ENCODE measurements at regions not wholly inside any gene's neighbourhood (a gene's known extent, or its start where the extent isn't known, plus 50 kb on each side); places are given as distances from the start of the nearest gene placed in this dataset.

DNA sequence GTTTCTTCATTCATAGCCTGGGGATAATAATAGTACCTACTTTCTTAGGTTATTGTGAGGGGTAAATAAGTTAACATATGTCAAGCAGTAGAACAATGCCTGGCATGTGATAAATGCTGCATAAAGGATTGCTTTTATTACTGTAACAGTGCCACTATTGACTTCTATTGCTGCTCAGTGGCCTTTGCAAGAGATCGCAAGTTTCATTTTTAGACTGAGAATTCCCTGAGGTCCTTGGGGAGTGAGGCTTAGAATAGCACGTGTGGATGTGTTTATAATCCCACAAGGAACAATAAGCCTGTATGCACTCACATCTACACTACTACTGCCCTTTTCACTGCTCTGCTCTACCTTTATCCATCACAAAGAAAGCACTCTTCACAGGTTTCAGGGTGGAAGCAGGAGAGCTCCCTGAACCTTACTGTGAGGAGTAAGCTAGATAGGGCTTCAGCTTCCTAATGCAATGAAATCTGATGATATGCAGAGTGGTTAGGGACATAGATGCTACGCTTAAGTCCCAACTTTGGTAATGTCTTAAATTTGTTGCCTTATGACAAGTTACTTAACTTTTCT is 302.6 kb downstream of the SNAPC1 start:
- Histone ChIP-seq H3K4me1 (no peaks in the 10 kb centered on the region), H3K27ac (no peak overlapping the region), H3K36me3 (no peaks in the 10 kb centered on the region), H3K4me3 (no peak overlapping the region), H3K9me3 (no peaks in the 10 kb centered on the region), H3K27me3 (no peaks in the 10 kb centered on the region)
- DNase-seq (ENCODE audit: low spot score in 2 of 2) = no peak
- WGBS, 2 donors = 33 to 37% methylated on average over 3 of the region's 3 CpGs
- no peak for TF ChIP-seq POLR2A (IDR thresholded peaks at IDR 0.05)
- TF ChIP-seq, protein P1, sequence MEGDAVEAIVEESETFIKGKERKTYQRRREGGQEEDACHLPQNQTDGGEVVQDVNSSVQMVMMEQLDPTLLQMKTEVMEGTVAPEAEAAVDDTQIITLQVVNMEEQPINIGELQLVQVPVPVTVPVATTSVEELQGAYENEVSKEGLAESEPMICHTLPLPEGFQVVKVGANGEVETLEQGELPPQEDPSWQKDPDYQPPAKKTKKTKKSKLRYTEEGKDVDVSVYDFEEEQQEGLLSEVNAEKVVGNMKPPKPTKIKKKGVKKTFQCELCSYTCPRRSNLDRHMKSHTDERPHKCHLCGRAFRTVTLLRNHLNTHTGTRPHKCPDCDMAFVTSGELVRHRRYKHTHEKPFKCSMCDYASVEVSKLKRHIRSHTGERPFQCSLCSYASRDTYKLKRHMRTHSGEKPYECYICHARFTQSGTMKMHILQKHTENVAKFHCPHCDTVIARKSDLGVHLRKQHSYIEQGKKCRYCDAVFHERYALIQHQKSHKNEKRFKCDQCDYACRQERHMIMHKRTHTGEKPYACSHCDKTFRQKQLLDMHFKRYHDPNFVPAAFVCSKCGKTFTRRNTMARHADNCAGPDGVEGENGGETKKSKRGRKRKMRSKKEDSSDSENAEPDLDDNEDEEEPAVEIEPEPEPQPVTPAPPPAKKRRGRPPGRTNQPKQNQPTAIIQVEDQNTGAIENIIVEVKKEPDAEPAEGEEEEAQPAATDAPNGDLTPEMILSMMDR (IDR thresholded peaks at IDR 0.05) = no peak
- TF ChIP-seq EP300 (IDR thresholded peaks at IDR 0.05) = no peak

DNA sequence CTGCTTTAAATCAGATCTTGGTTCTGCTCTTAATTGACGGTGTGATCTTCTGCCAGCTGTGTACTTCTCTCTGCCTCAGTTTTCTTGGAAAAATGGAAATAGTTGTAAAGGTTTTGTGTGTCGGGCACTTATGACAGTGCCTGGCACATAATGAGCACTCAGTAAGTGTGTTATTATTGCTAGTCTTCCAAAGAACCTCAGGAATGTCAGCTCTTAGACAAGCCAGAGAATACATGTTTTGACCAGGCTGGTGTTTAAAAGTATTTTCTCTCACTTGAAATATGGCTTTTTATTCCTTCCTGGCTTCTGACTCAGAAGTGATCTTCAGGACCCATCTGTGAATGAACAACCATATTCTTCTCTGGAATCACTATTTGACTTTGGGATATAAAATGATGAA is 304.1 kb downstream of the SNAPC1 start:
- H3K4me3 ChIP-seq = no peak overlapping the region
- DNase-seq (ENCODE audit: low spot score in 2 of 2) = no peak
- no peaks in the 10 kb centered on the region for H3K4me1 ChIP-seq
- no peaks in the 10 kb centered on the region for H3K27me3 ChIP-seq
- no peaks in the 10 kb centered on the region for H3K9me3 ChIP-seq
- TF ChIP-seq EP300 (IDR thresholded peaks at IDR 0.05) (no peak), POLR2A (IDR thresholded peaks at IDR 0.05) (no peak)
- TF ChIP-seq, protein P1 (IDR thresholded peaks at IDR 0.05) = no peak
- H3K36me3 ChIP-seq = no peaks in the 10 kb centered on the region
- 54 to 58% methylated on average over 2 of the region's 2 CpGs for WGBS, 2 donors
- no peak overlapping the region for H3K27ac ChIP-seq

DNA sequence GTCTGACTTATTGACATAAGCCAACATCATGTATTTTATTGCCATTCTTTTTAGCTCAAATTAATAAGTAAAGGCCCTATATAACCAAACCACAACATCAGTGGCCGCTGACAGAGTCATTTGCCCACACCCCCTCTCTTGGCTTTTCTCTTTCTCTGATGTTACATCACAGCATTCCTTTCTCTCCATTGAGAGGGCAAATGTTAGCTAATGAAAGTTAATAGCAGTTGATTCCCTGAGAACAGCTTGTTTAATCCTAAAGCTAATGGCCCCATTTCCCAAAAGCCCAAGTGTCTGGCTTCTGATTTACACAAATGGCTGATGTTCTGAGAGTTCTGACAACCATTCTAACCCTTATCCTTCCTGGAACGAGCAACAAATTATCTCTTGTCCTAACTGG is 308.8 kb downstream of the SNAPC1 start:
- H3K4me3 ChIP-seq = no peak overlapping the region
- TF ChIP-seq, protein P1 (IDR thresholded peaks at IDR 0.05) = no peak
- TF ChIP-seq POLR2A (IDR thresholded peaks at IDR 0.05) (no peak), EP300 (IDR thresholded peaks at IDR 0.05) (no peak)
- H3K36me3 ChIP-seq = no peaks in the 10 kb centered on the region
- no peak overlapping the region for H3K27ac ChIP-seq
- H3K4me1 ChIP-seq = no peaks in the 10 kb centered on the region
- H3K9me3 ChIP-seq = no peaks in the 10 kb centered on the region
- H3K27me3 ChIP-seq = no peaks in the 10 kb centered on the region
- WGBS, 2 donors = 42 to 51% methylated on average over 2 of the region's 2 CpGs
- DNase-seq (ENCODE audit: low spot score in 2 of 2) = no peak

DNA sequence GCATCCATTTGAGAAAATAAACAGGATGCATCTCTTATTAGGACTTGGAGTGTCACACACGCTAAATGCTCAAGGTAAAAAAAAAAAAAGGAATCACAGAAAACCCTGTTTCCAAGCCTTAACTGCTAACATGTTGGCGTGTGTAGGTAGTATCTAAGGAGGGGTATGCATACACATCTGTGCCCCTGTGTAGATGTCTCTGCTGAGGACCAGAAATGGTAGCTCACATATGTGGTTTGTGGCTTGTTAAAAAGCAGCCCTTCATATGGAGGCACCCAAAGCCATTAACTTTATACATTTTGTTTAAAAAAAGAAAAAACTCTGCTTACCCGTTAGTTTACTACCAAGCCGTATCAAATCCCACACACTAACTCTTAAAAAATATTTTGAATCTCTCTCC is 314.1 kb downstream of the SNAPC1 start:
- no peaks in the 10 kb centered on the region for H3K4me1 ChIP-seq
- WGBS, 2 donors = 84 to 87% methylated on average over 4 of the region's 4 CpGs
- no peaks in the 10 kb centered on the region for H3K36me3 ChIP-seq
- H3K9me3 ChIP-seq = no peaks in the 10 kb centered on the region
- no peak overlapping the region for H3K4me3 ChIP-seq
- no peak for DNase-seq (ENCODE audit: low spot score in 2 of 2)
- H3K27ac ChIP-seq = no peak overlapping the region
- H3K27me3 ChIP-seq = no peaks in the 10 kb centered on the region
- TF ChIP-seq POLR2A (IDR thresholded peaks at IDR 0.05) = no peak
- no peak for TF ChIP-seq EP300 (IDR thresholded peaks at IDR 0.05)
- TF ChIP-seq, protein P1 (IDR thresholded peaks at IDR 0.05) = no peak

DNA sequence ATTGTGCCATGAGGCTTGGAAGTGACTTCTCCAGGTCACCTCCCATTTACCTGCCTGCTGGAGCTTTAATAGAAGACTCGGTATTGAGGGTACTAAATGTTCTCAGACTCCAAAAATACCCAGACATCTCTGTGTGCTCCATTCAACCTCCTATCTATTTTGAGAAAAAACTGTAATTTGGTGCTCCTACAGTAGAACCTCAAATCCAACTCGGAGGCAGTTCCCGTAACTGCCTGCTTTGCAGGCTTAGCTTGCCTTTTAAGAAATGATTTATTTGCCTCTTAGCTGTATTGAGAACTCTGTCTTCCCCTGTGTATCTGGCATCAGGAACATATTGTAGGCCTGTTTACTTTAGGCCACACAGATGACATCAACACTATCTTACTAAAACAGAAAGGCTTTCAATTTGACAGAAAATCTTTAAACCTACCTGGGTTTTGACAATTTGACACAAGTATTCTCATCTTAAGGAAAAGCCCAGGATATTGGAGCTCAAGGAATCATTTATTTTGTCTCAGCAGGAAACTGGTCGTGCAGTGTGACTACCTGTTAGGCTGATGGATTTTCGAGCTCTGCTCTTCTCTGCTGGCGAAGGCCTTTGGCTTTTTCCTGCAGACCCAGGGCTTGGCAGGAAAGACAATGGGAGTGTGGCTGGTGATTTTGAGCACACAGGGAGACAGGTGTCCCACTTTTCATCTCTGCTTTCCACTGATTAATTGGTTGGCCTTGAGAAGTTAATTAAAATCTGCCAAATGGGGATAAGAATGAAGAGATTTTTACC is 314.8 kb downstream of the SNAPC1 start:
- H3K4me3 ChIP-seq = no peak overlapping the region
- no peaks in the 10 kb centered on the region for H3K27me3 ChIP-seq
- H3K4me1 ChIP-seq = no peaks in the 10 kb centered on the region
- no peaks in the 10 kb centered on the region for H3K9me3 ChIP-seq
- no peak for DNase-seq (ENCODE audit: low spot score in 2 of 2)
- no peaks in the 10 kb centered on the region for H3K36me3 ChIP-seq
- TF ChIP-seq POLR2A (IDR thresholded peaks at IDR 0.05) = no peak
- no peak for TF ChIP-seq EP300 (IDR thresholded peaks at IDR 0.05)
- TF ChIP-seq, protein P1 (IDR thresholded peaks at IDR 0.05) = no peak
- H3K27ac ChIP-seq = no peak overlapping the region
- 76 to 77% methylated on average over 6 of the region's 6 CpGs for WGBS, 2 donors
